ENCODE measurements at regions not wholly inside any gene's neighbourhood (a gene's known extent, or its start where the extent isn't known, plus 50 kb on each side); places are given as distances from the start of the nearest gene placed in this dataset.
"Not testable (repeated sequence)": the region's sequence is repeated elsewhere in the genome, so short reads cannot be mapped to it uniquely, and the experiment has no call there.

DNA sequence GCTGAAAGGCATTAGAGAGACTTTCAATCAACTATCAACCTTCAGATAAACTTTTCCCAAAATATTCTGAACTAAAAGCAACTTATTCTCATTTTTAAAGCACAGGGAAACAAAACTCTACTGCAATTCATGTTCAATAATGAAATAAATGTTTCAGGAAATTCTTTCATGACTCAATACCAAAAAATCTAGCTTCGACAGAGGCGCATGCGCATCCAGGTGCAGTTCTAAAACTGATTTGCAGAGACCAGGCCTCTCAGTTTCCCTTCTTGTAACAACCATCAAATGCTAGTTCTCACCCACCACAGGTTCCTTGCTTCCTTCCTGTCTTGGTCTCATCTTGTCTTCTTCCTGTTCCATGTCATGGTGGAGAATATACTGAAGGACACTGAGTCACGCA lies 55.3 kb upstream of the NRBF2 start:
- DNase-seq, result no peak

DNA sequence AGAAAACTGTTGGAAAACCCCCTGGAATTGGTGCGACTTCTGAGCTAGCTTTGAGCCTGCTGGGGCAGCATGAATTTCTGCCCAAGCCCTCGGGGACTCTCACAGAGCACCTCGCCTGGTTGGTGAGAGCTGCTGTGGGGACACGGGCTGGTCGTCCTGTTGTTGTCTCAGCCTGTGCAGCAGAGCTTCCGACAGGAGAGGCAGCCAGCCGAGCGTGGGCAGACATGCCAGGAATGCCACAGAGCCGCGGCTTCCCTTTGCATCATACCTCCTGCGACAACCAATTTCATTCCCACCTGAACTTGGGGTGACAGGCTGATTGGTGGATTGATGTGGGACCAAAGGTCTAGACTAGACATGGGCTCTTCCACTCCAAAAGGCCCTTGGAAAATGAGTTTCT lies 60.2 kb upstream of the NRBF2 start:
- DNase-seq, result no peak

DNA sequence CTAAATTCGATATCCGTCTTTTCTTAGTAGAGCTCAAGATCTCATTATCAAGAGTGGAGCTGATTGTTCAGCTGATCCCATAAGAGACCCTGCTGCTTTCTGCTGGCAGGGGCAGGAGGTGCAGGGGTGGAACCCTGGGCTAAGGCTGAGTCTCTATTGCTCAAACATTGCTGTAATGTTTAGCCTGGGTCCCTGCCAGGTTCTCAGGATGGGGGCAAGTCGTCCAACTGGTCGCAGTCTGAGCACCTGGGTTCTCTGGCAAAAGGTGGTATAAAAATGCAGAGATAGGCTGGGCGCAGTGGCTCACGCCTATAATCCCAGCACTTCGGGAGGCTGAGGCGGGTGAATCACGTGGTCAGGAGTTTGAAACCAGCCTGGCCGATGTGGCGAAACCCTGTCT lies 62.0 kb upstream of the NRBF2 start:
- no peak for DNase-seq

DNA sequence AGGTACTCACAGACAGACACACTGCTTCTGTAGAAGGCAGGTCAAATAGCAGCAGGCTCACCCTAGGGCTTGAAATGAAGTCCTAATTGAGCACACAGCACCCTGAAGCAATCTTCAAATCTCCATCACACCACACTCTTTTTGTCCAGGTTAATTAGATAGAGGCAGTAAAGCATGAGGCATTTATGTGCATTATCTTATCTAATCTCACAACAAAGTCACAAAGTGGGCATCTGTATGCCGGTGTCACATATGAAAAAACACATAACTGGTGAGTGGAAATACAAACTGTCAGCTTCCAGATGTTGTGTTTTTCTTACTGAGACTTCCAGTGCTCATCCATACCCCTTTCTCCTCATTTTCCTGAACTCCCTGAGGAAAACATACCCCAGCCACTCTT lies 63.8 kb upstream of the NRBF2 start:
- no peak for DNase-seq

DNA sequence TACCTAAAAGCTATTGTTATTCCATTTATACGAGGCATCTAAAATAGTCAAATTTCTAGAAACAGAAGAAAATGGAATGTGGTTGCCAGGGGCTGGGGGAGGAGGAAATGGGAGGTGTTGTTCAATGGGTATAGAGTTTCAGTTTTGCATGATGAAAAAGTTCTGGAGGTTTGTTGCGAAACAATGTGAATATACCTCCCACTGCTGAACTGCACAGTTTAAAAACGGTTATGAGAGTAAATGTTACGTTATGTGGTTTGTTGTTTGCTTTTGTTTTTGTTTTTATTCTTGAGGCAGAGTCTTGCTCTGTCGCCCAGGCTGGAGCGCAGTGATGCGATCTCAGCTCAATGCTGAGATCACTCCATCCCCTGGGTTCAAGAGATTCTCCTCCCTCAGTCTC lies 64.9 kb upstream of the NRBF2 start:
- DNase-seq, result peak; percentile 30

DNA sequence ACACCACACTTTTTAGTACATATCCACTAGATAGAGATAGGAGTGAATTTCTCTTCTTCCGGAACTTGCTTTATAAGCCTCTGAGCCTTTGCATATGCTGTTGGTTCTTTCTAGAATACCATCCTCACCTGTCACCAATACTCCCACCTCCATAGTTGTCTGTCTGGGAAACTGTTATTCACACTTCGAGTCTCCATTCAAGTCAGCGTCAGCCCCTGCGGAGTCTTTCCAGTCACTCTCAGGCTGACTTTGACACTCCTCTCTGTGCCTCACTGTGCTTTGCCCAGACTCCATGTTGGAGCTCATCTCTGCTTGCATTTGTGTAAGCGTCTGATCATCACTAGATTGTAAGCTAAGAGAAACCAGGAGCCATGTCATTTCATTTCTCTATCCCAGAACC lies 66.5 kb upstream of the NRBF2 start:
- DNase-seq, result no peak

DNA sequence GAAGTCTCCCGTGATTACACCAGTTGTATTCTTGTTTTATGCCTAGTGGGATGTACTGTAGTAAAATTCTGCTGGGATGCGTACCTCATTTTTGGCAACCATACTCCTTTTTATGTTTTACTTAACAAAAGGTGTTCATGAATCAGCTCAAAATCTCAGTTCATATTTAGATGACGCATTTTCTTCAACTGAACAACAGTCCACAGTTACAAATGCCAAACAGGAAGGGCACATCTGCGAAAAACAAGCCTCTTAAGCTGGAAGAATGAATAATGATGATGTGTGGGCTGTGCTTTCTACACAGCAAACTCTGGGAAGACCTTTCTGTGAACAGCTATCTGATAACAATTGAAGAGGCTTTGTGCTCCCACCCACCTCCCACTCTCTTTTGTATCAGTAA lies 68.4 kb upstream of the NRBF2 start:
- peak; percentile 40 for DNase-seq

DNA sequence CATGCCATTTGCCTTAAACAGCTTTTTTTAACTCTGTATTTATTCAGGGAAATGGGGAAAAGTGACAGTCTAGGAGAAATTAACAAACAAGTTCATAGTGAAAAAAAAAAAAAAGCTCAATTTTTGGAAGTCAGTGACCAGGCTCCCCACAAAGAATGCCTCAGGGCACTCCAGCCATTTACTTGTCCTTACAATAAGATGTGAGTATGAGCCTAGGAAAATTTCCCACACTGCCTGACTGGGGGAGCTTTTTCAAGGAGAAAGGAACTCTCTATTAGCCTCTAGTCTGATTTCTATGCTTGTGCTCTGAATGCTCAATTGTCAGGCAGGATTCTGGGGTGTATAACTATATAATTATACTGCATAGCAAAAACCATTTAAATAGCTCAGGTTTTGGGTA lies 74.9 kb upstream of the NRBF2 start:
- no peak for DNase-seq

DNA sequence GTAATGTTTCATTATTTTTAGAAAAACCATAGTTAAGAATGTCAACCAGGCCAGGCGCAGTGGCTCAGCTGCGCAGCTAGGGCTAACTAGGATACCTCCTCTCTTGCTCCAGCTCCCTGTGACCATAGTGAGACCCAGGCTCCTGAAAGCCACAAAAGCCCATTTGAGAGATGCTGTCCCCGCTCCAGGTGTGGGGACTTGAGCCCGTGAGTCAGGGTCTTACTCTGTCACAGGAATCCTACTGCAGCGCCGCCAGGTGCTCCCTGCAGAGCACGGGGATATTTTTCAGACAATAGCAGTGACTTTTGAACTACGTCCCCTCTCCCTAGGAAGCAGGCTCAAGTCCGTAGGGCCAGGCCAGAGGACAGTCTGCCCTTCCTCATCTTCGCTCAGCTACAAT lies 75.6 kb upstream of the NRBF2 start:
- DNase-seq, result no peak

DNA sequence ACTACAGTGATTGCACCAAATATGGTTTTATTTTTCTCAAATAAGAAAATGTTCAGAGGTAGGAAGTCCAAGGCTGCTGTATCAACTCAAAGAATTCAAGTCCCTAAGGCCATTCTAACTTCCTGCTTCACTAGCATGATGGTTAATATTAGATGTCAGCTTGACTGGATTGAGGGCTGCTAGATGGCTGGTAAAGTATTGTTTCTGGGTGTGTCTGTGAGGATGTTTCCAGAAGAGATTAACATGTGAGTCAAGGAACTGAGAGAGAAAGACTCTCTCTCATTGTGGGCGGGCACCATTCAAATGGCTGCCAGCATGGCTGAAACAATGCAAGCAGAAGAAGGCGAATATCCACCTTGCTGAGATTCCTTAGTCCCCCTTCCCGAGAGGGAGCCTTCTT lies 77.4 kb upstream of the NRBF2 start:
- no peak for DNase-seq

DNA sequence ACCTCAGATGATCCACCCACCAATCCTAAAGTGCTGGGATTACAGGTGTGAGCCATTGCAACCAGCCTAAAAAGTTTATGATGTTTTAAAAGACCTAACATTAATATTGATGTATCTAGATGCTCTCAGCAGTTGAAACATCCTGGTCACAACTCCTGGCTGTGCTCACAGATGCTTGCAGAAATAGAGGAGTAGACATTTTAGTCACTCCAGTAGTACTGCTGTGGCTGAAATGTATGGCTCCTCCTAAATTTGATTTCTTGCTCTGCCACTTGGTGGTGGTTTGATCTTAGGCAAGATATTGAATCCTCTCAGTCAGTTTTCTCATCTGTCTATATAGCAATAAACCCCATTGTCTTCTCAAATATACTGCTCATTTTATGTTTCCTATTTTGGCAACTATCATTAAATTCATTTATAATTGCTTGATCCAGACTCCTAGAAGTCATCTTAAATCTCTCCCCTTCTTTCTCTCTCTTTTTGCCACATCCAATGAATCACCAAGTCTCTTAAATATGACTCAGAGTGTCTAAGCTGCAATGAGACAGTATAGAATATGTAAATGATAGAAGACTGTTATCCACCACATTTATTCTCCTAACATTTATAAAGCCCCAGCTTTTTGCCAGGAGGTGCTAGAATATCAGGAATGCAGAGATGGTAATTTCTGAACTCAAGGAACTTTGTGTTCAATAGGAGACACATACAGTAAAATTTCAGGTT lies 78.1 kb upstream of the NRBF2 start:
- no peak for DNase-seq

DNA sequence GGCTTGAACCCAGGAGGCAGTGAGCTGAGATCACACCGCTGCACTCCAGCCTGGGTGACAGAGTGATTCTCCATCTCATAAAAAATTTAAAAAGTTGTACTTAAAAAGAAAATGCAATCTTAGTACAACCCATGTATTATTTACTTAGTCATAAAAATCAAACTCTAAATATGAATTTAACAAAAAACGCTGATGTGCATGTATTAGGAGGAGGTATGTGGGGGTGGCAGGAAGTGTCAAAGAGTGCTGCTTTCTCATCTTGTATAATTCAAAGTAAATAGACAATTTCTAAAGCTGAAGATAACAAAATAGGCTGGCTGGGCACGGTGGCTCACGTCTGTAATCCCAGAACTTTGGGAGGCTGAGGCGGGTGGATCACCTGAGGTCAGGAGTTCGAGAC lies 81.0 kb upstream of the NRBF2 start:
- DNase-seq, result no peak

DNA sequence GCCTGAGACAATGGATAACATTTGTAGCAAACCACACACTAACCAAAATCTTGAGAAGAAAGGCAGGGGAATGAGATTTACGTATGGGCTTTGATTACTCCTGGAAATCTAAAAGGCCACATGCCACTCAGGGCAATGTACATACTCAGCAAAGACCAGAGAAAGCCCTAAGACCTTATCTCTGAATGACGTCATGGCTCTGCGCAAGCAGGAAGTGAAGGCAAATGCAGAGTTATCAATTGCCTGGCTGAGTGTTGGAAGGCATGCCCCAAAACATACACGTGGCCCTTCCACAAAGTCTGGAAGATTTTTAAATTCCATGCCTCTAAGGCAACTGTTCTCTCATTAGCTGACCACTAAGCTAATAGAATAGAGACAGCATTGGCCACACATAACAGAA lies 90.9 kb upstream of the NRBF2 start:
- DNase-seq, result no peak

DNA sequence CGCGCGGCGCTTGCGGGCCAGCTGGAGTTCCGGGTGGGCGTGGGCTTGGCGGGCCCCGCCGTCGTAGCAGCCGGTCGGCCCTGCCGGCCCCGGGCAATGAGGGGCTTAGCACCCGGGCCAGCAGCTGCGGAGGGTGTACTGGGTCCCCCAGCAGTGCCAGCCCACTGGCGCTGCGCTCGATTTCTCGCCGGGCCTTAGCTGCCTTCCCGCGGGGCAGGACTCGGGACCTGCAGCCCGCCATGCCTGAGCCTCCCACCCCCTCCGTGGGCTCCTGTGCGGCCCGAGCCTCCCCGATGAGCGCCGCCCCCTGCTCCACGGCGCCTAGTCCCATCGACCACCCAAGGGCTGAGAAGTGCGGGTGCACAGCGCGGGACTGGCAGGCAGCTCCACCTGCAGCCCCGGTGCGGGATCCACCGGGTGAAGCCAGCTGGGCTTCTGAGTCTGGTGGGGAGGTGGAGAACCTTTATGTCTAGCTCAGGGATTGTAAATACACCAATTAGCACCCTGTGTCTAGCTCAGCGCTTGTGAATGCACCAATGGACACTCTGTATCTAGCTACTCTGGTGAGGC lies 99.4 kb upstream of the NRBF2 start:
- not testable (repeated sequence) for DNase-seq

DNA sequence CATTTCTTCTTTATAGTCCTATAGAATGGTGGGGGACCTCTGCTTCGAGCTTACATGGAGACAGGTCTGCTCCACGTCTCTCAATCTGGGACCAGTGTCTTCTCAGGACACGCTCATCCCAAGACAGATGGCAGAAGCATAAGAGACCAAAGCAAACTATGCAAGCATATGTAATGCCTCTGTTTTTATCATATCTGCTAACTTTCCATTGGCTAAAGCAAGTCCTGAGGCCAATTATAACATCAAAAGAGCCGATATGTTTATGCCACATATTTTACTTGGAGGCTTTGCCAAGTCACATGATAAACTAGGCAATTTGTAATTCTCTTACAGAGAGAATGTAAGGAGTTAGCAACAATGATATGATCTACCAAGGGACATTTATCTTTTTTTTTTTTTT lies 102.6 kb upstream of the NRBF2 start:
- no peak for DNase-seq

DNA sequence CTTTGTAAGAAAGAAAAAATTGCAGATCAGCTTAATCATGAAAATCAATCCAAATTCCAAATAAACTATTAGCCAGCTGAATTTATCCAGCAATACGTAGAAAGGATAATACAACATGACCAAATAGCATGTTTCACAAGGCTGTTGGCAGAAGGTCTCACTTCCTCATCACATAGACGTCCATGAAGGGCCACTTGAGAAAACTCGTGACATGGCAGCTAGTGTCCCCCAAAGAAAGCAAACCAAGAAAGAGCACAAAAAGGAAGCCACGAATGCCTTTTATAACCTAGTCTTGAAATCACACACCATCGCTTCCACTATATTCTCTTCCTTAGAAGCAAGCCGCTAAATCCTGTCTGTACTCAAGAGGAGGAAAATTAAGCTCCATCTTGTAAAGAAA lies 105.6 kb upstream of the NRBF2 start:
- no peak for DNase-seq

DNA sequence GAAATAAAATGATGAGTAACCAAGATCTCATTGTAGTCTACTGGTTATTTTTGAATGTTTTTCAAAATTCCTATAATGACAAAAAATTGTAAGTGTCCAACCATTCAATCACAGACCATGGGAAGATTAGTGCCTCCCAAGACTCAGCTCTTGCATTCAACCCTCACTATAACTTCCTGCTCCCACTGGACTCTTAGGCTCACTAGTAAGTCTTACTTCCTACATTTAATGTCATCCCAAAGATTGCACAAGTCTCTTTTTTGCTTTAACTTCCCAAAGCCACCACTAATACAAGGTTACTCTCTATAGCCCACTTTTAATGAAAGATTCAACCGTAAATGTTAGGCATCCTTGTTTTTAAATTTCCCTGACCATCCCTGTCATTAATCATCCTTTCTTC lies 111.9 kb upstream of the NRBF2 start:
- no peak for DNase-seq

DNA sequence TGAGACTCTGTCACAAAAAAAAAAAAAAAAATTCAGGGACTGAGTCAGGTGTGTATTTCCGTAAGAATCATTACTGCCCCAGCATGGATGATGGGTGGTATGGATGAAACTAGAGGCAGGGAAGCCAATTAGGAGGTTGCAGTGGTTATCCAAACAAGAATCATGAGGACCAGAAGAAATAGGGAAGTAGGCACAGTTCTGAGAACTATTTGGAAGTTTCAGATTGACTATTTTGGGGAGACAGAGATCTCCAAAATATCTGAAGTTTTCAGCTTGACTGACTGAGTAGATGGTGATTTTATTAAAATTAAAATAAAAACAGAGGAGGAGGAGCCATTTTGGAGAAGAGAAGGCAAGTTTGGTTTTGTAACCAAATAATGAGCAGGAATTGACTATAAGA lies 119.4 kb upstream of the NRBF2 start:
- DNase-seq, result no peak

DNA sequence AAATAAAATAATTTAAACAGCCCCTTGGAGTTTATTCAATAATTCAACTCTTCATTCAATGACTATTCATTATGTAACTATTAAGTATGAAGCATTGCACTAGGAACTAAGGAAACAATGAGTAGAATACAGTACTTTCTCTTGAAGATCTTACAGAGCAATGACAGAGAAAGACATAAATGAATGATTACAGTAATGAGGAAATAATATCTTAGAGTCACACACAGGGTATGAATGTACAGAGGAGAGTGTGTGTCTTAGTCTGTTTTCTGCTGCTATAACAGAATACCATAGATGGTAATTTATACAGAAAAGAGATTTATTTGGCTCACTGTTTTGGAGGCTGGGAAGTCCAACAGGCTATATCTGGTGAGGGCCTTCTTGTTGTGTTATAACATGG lies 120.5 kb upstream of the NRBF2 start:
- no peak for DNase-seq

DNA sequence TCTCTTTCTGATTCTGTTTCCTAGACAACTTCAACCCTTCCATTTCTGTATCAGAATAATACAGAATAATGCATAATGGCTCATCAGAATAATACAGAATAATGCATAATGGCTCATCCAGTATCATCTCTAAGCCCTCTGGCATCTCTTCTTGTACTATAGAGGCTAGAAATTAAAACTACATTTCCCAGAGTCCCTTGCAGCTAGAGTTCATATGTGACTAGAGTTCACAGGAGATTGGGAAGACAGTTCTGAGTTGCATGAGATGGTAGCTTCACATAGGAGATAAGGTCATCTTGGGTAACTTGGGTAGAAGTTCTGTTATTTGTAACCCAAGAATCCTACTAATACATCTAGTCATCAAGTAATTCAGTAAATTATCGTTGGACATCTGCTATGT lies 122.9 kb upstream of the NRBF2 start:
- no peak for DNase-seq

DNA sequence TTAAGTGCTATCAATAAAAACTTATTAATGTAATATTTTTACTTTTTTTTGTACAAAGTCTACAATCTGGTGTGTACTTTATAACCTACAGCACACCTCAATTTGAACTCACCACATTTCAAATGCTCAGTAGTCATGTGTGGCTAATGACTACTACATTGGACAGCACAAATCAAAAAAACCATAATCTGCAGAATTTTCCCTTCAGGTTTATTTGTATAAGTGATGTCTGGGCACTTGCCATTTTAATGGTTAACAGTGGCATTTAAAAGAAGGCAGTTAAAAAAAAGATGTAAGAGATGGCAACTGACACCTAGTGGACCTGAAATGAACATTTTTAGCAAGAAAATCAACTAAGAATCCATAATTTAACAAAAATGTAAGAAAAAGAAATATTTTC lies 124.6 kb upstream of the NRBF2 start:
- DNase-seq, result no peak

DNA sequence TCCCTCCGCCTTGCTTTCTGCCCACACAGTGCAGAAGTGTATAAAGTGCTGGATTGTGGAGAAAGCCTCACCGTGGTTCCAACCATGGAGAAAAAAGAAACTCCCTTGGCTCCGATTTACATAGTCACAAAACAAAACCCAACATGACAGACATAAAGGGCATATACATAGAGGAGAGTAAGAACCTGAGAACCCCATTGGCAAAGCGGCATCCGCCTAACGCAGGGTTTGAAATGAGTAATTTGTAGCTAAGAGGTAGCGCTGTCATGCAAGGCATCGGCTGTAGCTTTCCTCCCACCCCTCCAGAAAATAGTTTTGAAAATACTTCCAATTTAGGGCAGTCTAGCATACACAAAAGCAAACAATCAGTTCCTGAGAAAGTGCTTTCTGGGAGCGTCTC lies 126.0 kb upstream of the NRBF2 start:
- DNase-seq, result no peak

DNA sequence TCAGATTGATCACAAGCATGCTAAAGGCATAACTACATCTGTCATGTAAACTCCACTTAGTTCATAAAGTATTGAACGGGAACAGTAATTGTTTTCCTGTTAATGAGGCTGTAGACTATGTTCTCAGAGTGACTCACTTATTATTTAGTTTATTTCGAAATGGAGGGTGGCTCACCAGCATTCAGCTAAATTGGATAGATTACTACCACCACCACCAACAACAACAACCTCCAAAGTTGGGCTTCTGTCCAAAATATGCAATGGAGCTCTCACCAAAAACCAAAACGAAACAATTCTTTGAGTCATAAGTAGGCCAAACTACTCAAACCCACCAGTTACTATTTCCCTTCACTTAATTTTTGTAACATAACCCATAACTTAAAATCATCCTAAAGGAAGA lies 127.9 kb upstream of the NRBF2 start:
- DNase-seq, result peak; percentile 82

DNA sequence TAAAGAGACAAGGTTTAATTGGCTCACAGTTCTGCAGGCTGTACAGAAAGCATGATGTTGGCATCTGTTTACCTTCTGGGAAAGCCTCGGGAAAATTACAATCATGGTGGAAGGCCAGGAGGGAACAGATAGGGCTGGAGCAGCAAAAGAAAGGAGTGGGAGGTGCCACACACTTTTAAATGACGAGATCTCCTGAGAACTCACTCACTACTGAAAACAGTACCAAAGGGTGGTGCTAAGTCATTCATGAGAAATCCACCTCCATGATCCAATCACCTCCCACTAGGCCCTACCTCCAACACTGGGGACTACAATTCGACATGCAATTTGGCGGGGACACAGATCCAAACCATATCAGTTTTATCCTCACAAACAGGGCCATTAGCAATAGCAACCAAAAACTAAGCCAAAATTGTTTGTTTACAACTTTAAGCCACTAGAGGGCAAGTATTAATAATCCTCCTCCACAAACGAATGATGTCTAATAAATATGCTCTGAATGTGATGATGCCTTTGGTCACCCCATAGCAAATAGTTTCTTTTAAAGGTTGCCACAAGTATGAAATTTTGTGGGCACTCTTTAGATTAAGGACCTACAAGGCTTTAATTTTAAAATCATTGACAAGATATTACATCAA lies 129.2 kb upstream of the NRBF2 start:
- no peak for DNase-seq

DNA sequence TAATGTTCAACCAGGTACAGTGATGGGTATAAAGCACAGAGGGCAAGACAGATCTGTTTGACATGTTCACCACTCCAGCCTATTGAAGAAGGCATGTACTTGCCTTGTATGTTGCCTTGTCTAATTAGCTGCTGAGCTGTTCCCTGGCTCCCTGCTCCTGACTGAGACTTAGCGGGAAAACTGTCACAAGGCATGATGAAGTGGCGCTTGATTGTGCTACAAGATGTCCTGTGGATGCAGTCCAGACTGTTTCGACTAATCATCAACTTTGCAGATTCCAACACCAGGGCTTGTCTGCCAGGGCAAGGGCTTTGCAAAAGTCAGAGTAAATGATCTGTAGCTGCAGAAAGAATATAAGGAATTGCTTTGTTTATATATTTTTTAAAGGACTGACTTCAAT lies 136.2 kb upstream of the NRBF2 start:
- DNase-seq, result no peak

Data from HCEC 1CT (cell line).